ENCODE measurements at regions not wholly inside any gene's neighbourhood (a gene's known extent, or its start where the extent isn't known, plus 50 kb on each side); places are given as distances from the start of the nearest gene placed in this dataset.

DNA sequence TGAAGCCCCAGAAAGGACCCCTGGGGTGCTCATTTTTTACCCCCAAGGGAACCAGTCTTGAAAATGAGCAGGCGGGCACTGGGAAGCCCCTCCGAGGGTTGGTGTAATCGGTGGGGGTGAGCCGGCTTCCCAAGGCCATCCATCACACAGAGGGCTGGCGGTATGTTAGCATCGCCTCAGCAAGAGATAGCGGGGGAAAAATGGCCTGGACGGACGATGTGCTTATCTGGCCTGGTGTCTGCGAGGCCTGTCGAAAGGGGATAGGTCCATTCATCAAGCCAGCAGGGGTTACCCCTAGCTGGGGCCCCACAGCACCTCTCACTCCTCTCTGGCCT is 188.9 kb downstream of the IRF8 start:
- no peak overlapping the region for H3K27ac ChIP-seq (ENCODE audit: control insufficient read depth, insufficient read depth, low read length)
- no peaks in the 10 kb centered on the region for H4K20me1 ChIP-seq (ENCODE audit: control insufficient read depth, extremely low read depth, insufficient read depth, low read length)
- H3K9ac ChIP-seq (ENCODE audit: control insufficient read depth, extremely low read depth, insufficient read depth, low read length) = no peak overlapping the region
- no peak for DNase-seq (ENCODE audit: low read depth, low spot score)
- H3K9me1 ChIP-seq (ENCODE audit: control insufficient read depth, extremely low read depth, insufficient read depth, low read length) = no peaks in the 10 kb centered on the region
- no peak overlapping the region for H3K4me3 ChIP-seq (ENCODE audit: control insufficient read depth in 2 of 3, extremely low read depth in 1 of 3, insufficient read depth in 2 of 3, low read depth in 1 of 3, low read length in 3 of 3)
- H2AFZ ChIP-seq (ENCODE audit: control insufficient read depth, low read length) = no peak overlapping the region
- no peaks in the 10 kb centered on the region for H3K79me2 ChIP-seq (ENCODE audit: control insufficient read depth, insufficient read depth, low read length)
- H3K36me3 ChIP-seq (ENCODE audit: control insufficient read depth in 2 of 2, extremely low read depth in 1 of 2, insufficient read depth in 2 of 2, low read length in 2 of 2) = no peaks in the 10 kb centered on the region
- H3K4me1 ChIP-seq (ENCODE audit: control insufficient read depth, extremely low read depth, insufficient read depth, low read length) = no peaks in the 10 kb centered on the region
- TF ChIP-seq, protein P1, sequence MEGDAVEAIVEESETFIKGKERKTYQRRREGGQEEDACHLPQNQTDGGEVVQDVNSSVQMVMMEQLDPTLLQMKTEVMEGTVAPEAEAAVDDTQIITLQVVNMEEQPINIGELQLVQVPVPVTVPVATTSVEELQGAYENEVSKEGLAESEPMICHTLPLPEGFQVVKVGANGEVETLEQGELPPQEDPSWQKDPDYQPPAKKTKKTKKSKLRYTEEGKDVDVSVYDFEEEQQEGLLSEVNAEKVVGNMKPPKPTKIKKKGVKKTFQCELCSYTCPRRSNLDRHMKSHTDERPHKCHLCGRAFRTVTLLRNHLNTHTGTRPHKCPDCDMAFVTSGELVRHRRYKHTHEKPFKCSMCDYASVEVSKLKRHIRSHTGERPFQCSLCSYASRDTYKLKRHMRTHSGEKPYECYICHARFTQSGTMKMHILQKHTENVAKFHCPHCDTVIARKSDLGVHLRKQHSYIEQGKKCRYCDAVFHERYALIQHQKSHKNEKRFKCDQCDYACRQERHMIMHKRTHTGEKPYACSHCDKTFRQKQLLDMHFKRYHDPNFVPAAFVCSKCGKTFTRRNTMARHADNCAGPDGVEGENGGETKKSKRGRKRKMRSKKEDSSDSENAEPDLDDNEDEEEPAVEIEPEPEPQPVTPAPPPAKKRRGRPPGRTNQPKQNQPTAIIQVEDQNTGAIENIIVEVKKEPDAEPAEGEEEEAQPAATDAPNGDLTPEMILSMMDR (optimal IDR thresholded peaks at IDR 0.05 in 1 of 3, IDR thresholded peaks at IDR 0.05 in 1 of 3, conservative IDR thresholded peaks at IDR 0.05 in 1 of 3; ENCODE audit: extremely low read depth in 1 of 3, insufficient read depth in 2 of 3, low read length in 3 of 3) = no peak
- no peak for TF ChIP-seq EZH2 (IDR thresholded peaks at IDR 0.05; ENCODE audit: low read length)
- H3K9me3 ChIP-seq (ENCODE audit: control insufficient read depth, low read depth, low read length) = no peaks in the 10 kb centered on the region
- H3K4me2 ChIP-seq (ENCODE audit: control insufficient read depth, extremely low read depth, insufficient read depth, low read depth, low read length) = no peak overlapping the region
- H3K27me3 ChIP-seq (ENCODE audit: control insufficient read depth, extremely low read depth, insufficient read depth, low read length) = no peaks in the 10 kb centered on the region
- dilution Hi-C loops (cut with MboI; ENCODE audit: extremely low pct_ligation_motif_present, low sequenced_read_pairs) = no loop called here
- no peak for FAIRE-seq

DNA sequence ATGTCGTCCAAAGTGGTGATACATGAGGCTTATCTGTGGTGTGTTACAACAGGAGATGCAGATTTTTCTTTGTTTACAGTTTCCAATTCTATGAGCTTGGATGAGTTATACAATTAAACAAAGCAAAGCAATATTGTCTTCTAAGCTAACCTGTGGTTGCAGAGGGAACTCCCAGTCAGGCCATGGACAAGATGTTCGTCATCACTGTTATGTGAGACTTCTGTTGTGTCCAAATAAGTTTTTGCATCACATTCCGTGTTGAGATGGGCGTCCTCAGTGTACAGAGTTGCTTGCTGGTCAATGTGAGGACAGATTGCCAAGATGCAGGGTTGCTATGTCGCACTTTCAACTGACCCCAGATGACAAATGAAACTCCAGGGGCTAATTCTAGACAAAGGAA is 189.3 kb downstream of the IRF8 start:
- no peaks in the 10 kb centered on the region for H3K36me3 ChIP-seq (ENCODE audit: control insufficient read depth in 2 of 2, extremely low read depth in 1 of 2, insufficient read depth in 2 of 2, low read length in 2 of 2)
- H3K9me1 ChIP-seq (ENCODE audit: control insufficient read depth, extremely low read depth, insufficient read depth, low read length) = no peaks in the 10 kb centered on the region
- no peak for DNase-seq (ENCODE audit: low read depth, low spot score)
- dilution Hi-C loops (cut with MboI; ENCODE audit: extremely low pct_ligation_motif_present, low sequenced_read_pairs) = no loop called here
- no peaks in the 10 kb centered on the region for H3K9me3 ChIP-seq (ENCODE audit: control insufficient read depth, low read depth, low read length)
- no peaks in the 10 kb centered on the region for H3K4me1 ChIP-seq (ENCODE audit: control insufficient read depth, extremely low read depth, insufficient read depth, low read length)
- no peak overlapping the region for H3K4me2 ChIP-seq (ENCODE audit: control insufficient read depth, extremely low read depth, insufficient read depth, low read depth, low read length)
- no peaks in the 10 kb centered on the region for H3K79me2 ChIP-seq (ENCODE audit: control insufficient read depth, insufficient read depth, low read length)
- no peaks in the 10 kb centered on the region for H4K20me1 ChIP-seq (ENCODE audit: control insufficient read depth, extremely low read depth, insufficient read depth, low read length)
- no peak for FAIRE-seq
- H3K9ac ChIP-seq (ENCODE audit: control insufficient read depth, extremely low read depth, insufficient read depth, low read length) = no peak overlapping the region
- H3K4me3 ChIP-seq (ENCODE audit: control insufficient read depth in 2 of 3, extremely low read depth in 1 of 3, insufficient read depth in 2 of 3, low read depth in 1 of 3, low read length in 3 of 3) = no peak overlapping the region
- no peak overlapping the region for H2AFZ ChIP-seq (ENCODE audit: control insufficient read depth, low read length)
- H3K27ac ChIP-seq (ENCODE audit: control insufficient read depth, insufficient read depth, low read length) = no peak overlapping the region
- H3K27me3 ChIP-seq (ENCODE audit: control insufficient read depth, extremely low read depth, insufficient read depth, low read length) = no peaks in the 10 kb centered on the region
- no peak for TF ChIP-seq EZH2 (IDR thresholded peaks at IDR 0.05; ENCODE audit: low read length)
- TF ChIP-seq, protein P1 (optimal IDR thresholded peaks at IDR 0.05 in 1 of 3, IDR thresholded peaks at IDR 0.05 in 1 of 3, conservative IDR thresholded peaks at IDR 0.05 in 1 of 3; ENCODE audit: extremely low read depth in 1 of 3, insufficient read depth in 2 of 3, low read length in 3 of 3) = no peak

All from keratinocyte (primary cell).